C4-2B (cell line): ENCODE measurements at regions not wholly inside any gene's neighbourhood (a gene's known extent, or its start where the extent isn't known, plus 50 kb on each side); places are given as distances from the start of the nearest gene placed in this dataset.

Source experiments
- H3K27ac ChIP-seq: fragments of 450-650 bp; 2 replicates; pipeline ENCODE4 v1.5.1; 2017
- ZFX ChIP-seq: fragments of 450-650 bp; IDR thresholded peaks from 2 replicates; pipeline ENCODE4 v1.6.1; 2017
- TF ChIP-seq, protein P1 (sequence below): fragments of 450-650 bp; conservative IDR thresholded peaks from 2 replicates; pipeline ENCODE4 v1.5.1; 2017; ENCODE audit warnings: mild to moderate bottlenecking

DNA sequence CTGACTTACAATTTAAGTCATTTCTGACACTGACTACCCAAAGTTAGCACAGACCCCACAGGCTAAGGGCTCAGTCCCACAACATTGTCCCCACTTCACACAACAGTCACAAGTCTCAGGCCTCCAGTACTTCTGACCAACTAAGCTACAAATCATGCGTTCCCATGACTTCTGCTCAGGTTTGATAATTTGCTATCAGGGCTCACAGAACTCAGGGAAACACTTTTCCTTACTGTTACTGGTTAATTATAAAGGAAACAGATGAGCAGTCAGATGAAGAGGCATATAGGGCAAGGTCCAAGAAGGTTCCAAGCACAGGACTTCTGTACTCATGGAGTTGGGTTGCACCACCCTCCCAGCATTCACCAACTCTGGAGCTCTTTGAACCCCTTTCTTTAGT is 151.2 kb upstream of the TNR start:
- no peak overlapping the region for H3K27ac ChIP-seq
- no peak for TF ChIP-seq ZFX
- TF ChIP-seq, protein P1, sequence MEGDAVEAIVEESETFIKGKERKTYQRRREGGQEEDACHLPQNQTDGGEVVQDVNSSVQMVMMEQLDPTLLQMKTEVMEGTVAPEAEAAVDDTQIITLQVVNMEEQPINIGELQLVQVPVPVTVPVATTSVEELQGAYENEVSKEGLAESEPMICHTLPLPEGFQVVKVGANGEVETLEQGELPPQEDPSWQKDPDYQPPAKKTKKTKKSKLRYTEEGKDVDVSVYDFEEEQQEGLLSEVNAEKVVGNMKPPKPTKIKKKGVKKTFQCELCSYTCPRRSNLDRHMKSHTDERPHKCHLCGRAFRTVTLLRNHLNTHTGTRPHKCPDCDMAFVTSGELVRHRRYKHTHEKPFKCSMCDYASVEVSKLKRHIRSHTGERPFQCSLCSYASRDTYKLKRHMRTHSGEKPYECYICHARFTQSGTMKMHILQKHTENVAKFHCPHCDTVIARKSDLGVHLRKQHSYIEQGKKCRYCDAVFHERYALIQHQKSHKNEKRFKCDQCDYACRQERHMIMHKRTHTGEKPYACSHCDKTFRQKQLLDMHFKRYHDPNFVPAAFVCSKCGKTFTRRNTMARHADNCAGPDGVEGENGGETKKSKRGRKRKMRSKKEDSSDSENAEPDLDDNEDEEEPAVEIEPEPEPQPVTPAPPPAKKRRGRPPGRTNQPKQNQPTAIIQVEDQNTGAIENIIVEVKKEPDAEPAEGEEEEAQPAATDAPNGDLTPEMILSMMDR = no peak

DNA sequence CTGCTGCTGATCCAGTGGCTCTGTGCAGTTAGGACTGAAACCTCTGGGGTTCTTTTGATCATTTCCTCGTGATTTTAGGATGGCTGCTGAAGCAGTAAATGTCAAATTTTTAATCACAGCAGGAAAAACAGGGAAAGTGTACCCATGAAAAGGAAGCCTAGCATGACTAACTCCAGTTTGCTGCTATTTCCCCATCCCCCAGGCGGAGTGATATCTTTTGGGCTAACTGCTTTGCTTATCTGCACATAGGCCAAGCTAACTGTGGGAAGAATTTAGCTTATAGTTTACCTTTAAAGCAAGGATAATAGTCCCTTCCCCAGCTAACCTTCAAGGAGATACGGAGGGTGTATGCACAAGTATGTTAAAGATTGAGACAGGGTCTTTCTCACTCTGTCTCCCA is 149.8 kb upstream of the TNR start:
- no peak overlapping the region for H3K27ac ChIP-seq
- TF ChIP-seq, protein P1 = no peak
- TF ChIP-seq ZFX = no peak

DNA sequence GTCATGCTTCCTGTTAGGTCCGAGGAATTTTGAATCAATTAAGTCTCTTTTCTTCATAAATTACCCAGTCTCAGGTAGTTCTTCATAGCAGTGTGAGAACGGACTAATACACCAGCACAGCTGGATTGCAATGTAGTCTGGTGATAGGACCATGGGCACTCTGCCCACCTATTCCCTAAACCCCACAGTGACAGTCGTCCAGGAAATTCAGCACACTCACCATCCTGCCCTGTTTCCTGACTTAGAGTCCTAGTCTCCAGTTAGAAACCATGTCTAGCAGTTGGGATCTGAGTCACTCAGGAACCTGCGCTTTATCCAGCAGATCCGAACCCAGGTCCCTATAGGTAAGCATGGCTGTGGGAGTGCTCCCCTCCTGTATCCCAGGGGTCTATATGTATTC is 149.3 kb upstream of the TNR start:
- no peak for TF ChIP-seq ZFX
- TF ChIP-seq, protein P1 = no peak
- no peak overlapping the region for H3K27ac ChIP-seq

DNA sequence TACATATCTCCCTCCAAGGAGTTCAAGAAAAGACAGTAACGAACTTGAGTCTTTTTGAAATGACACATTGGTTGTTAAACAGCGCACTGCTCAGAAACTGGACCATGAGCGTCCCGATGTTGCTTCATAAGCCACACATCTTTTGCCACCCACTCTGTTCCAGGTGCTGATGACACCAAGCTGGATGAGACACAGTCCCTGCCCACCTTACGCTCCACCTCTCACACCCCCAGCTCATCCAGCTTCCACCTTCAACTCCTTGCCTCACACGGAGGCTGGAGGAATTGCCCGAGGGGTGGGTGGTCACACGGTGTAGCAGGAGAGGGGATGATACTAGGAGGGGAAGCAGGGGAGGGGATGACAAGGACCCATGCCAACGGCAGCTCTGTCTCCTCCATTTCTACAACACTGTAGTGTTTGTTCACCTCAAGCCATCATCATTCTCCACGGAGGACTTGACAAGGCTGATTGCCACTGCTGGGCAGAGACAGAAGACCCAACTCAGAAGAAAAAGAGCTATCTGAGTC is 148.5 kb upstream of the TNR start:
- TF ChIP-seq, protein P1 = no peak
- TF ChIP-seq ZFX = no peak
- H3K27ac ChIP-seq = no peak overlapping the region

DNA sequence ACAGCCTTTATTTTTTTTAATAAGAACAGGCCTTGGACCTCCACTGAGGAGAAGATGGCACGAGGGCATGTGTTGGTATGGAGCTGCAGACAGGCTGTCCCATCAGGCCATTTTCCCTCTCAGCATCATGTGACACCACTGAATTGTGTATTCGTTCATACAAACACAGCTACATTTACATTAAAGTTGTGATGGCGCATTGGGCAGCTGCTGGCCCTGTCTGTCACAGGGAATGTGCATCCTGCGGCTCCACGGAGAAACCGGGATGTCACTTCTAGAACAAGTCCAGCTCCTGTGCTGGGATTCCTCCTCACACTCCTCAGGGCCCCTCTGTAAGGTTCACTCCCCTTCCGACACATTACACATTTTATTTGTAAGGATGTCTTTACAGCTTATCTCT is 147.6 kb upstream of the TNR start:
- H3K27ac ChIP-seq = no peak overlapping the region
- no peak for TF ChIP-seq ZFX
- TF ChIP-seq, protein P1 = no peak

DNA sequence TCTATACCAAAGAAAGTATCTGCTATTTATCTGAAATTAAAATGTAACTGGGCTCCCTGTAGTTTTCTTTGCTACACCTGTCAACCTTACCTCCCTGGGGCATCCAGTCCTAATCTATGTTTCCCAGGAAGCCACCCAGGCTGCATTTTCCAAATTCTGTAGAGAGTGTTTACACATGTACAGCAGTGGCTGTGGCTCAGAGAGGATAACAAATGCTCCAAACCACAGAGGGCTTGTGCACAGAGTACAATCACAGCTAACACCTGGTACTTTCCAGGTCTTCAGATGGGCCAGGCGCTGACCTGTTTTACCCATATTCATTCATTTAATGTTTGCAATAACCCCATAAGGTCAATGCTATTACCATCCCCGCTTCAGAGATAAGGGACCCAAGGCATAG is 146.5 kb upstream of the TNR start:
- TF ChIP-seq ZFX = no peak
- TF ChIP-seq, protein P1 = no peak
- no peak overlapping the region for H3K27ac ChIP-seq

DNA sequence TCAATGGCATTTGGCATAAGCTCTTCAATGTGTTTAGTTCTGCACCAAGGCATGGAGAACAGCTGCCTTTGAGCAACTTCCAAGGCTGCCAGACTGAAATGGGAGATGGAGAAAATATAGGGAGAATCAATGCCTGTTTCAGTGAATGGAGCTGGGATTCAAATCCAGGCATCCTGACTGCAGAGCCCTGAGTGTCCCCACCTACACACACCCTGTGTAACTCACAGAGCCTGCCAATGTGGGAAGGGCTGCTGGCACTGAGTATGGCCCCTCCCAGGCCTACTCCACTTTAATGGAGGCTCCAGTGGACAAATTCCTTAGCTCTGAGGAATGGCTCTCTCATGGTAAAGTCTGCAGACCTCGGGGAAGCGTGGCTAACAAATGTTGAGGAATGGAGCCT is 145.6 kb upstream of the TNR start:
- H3K27ac ChIP-seq = no peak overlapping the region
- TF ChIP-seq, protein P1 = no peak
- TF ChIP-seq ZFX = no peak
